Forelimb muscle (tissue), 1 donor: ENCODE measurements at regions not wholly inside any gene's neighbourhood (a gene's known extent, or its start where the extent isn't known, plus 50 kb on each side); places are given as distances from the start of the nearest gene placed in this dataset.
"Not testable (repeated sequence)": the region's sequence is repeated elsewhere in the genome, so short reads cannot be mapped to it uniquely, and the experiment has no call there.

ENCODE experiments used
- DNase-seq: peaks from one replicate; pipeline ENCODE4 v3.0.0-alpha.2; 2013; ENCODE audit warnings: low read depth

DNA sequence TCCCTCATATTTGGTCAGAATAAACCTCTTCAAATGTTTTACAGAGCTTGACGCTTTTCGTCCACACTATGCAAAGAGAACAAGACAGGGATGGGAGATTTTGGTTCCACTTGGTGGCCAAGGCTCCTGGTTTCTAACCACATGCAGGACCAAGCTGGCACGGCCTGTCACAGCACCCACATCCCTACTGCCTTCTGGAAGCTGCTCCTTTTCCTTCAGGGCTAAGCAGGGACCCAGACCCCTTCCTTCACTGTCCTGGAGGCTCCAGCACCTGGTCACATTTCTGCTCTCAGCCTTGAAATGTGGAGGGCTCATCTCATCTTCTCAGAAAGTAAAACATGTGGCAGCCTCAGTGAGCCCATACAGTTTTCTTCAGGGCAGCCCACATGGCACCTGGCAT lies 50.4 kb upstream of the ARHGEF7 start:
- DNase-seq, result no peak

DNA sequence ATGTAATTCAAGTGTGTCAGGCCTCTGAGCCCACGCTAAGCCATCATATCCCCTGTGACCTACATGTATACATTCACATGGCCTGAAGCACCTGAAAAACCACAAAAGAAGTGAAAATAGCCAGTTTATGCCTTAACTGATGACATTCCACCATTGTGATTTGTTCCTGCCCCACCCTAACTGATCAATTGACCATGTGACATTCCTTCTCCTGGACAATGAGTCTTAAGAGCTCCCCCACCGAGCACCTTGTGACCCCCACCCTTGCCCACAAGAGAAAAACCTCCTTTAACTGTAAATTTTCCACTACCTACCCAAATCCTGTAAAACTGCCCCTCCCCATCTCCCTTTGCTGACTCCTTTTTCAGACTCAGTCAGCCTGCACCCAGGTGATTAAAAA lies 52.1 kb upstream of the ARHGEF7 start:
- DNase-seq, result no peak

DNA sequence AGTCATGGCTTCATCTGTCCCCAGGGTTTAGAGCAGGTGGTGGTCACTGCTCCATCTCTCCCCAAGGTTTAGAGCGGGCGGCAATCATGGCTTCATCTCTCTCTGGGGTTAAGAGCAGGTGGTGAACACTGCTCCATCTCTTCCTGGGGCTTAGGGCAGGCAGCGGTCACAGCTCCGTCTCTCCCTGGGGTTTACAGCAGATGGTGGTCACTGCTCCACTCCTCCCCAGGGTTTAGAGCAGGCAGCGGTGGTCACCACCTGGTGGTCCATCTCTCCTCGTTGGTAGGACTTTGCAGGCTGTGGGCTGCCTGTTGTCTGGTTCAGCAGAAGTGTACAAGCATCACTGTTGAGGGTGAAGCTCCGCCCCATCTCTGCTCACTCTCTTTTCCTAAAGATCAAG lies 52.8 kb upstream of the ARHGEF7 start:
- DNase-seq, result no peak

DNA sequence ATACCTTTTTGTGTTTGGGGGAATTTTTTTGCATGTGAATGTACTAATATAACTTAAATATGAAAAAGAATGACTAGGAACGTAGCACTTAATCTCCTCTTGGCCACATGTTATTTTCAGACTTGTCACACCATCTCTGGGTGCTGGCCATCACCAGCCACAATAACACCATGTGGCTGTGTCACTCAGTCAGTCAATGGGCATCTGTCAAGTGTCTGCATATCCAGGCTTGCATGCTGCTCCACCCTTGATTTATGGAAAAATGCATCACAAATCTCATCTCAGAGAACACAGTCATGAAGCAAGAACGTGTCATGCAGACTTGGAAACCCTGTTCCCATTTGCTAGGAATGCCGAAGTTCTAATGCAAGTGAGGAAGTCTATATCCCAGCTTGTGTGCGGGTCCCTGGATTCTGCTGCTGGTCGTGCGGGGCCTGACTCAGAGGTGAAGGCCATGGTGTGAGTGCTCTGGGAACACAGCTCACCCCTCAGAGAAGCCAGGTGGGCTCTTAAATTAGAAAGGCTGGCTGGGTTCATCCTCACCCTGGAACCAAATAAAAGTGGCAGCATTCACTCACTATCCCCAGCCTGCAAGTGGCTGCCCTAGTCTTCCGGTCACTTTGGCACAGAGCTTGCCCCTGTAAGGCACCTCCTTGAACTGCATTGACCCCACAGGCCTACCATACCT lies 53.6 kb upstream of the ARHGEF7 start:
- no peak for DNase-seq

DNA sequence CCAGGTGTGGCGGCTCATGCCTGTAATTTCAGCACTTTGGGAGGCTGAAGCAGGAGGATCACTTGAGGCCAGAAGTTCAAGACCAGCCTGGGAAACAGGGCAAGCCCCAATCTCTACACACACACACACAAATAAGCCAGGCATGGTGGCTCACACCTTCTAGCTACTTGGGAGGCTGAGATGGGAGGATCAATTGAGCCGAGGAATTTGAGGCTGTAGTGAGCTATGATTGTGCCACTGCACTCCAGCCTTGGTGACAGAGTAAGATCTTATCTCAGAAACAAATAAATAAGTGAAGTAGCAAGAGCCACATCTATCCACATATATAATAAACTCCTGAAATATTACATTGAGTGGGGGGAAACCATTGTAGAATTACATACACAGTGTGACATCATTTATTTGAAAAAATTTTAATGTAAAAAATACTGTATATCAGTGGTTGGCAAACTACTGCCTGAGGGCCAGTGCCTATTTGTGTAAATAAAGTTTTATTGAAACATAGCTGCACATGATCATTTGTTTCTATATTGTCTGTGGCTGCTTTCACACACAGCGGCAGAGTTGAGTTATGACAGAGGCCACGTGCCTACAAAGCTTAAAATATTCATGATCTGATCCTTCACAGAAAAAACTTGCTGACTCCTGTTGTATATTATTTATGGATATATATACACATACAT lies 54.7 kb upstream of the ARHGEF7 start:
- DNase-seq, result no peak

DNA sequence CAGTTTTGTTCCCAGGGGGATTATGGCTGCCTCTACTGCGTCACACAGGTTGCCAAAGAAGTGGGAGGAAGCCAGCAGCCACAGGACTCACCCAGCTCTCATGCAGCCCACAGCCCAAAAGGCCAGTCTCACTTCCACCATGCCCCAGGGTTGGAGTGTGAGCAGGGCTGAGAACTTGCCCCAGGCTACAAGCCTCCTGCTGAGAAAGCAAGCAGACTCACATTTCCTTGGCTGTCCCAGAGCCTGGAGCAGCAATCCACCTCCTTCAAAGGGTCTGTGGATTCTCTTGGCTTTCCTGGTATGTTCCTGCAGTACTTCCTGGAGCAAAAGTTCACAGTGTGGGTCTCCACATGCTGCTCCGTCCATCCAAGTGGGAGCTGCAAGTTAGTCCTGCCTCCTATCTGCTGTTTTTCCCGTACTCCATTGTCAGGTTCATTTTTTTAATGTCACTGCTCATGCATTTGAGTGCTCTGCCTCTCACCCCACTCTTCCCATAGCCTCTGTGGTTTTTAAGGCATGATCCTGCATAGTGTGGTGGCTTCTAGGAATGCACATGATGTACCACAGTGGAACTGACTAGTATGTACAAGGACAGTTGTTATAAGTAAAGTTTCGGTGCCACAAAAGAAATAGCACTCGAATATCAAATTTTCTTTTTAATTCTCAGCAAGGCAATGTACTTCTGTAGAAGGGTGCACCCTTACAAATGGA lies 56.2 kb upstream of the ARHGEF7 start:
- DNase-seq, result no peak

DNA sequence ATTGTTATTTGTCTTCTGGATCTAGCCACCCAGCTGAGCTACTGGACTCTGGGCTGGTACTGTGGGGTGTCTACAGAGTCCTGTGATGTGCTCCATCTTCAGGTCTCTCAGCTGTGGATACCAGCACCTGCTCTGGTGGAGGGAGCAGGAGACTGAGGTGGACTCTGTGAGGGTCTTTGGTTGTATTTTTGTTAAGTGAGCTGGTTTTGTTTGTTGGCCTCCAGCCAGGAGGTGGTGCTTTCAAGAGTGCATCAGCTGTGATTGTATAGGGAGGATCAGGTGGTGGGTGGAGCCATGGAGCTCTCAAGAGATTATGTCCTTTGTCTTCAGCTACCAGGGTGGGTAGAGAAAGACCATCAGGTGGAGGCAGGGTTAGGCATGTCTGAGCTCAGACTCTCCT lies 56.8 kb upstream of the ARHGEF7 start:
- DNase-seq, result not testable (repeated sequence)

DNA sequence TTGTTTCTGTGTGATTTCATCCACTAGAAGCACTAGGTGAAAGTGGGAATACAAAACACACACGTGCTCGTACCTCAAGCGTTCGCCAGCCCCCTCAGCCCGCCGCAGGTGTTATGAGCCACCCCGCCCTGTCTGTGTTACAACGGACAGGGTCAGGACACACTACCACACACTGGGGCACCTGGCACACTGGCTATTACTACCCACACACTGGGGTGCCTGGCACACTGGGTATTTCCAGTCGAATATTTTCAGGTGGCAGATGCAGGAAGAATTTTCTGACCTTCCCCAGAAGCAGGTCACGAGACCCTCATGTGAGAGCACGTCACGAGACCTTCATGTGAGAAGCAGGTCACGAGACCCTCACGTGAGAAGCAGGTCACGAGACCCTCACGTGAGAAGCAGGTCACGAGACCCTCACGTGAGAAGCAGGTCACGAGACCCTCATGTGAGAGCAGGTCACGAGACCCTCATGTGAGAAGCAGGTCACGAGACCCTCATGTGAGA lies 63.3 kb upstream of the ARHGEF7 start:
- not testable (repeated sequence) for DNase-seq

DNA sequence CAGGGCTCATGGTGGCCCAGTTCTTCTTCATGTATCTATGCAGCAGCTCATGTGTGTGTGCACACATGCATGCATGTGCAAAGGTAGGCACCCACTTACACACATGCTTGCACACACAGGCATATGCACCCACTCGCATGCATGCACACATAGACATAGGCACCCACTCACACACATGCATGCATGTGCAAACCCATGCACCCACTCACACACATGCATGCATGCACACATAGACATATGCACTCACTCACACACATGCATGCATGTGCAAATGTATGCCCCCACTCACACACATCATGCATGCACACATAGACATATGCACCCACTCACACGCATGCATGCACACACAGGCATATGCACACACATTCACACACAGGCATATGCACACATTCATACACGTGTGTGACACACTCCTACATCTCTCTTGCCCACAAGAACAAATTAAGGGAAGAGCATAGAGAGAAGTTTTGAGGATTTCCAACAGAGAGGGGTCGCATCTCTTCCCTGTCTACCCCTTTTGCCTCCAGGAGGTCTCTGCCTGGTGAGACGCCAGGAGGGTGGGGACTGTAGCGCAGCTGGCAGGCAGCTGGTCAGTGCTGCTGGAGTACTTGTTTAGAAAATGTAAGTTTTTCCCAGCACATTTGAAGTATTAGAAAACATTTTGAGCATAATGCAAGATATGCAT lies 63.9 kb upstream of the ARHGEF7 start:
- no peak for DNase-seq

DNA sequence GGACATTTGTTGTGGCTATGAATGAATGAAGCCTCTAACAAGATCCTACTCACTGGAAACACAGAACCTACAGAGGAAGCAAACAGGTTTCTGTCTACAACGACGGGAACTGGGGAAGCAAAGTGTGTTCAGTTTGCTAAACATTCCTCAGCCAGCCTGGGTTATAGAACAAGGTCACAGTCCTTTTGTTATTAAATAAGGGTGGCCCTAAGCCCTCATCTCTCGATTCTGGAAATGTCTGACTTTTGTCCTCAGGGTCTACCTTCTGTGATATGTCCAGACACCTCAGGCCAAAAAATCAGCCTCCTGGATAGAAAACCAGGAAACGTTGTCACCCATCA lies 64.6 kb upstream of the ARHGEF7 start:
- DNase-seq, result no peak

DNA sequence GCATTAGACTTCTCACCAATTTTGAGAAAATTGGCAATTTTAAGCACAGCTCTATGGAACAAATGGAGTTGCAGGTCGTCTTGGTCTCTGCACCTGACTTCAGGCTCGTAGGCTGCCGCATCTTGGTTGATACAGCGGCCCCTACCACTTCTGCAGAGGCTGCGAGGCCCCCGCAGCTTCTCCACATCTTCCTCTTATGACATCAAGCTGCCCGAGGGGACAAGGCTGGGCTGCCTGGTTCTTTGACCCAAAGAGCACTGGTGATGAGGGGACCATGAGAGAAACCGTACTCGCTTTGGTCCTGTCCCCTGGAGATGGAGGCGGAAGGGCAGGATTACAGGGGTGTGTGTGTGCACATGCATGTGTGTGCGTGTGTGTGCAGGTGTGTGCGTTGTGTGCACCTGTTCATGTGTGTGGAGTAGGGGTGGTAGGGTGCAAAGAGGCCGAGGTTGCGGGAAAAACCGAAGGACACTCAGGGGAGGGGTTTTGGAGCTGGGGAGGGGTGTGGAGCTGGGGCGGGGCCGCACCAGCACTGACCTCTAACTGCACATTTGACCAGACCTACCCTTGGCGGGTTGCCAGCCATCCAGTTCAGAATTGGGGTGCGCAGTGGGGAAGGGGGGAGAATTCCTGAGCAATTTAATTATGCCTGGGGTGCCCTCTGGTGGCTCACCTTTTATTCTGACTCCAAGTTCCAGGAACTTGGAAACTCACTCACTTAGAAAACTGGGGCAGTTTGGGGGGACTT lies 65.1 kb upstream of the ARHGEF7 start:
- DNase-seq, result no peak

DNA sequence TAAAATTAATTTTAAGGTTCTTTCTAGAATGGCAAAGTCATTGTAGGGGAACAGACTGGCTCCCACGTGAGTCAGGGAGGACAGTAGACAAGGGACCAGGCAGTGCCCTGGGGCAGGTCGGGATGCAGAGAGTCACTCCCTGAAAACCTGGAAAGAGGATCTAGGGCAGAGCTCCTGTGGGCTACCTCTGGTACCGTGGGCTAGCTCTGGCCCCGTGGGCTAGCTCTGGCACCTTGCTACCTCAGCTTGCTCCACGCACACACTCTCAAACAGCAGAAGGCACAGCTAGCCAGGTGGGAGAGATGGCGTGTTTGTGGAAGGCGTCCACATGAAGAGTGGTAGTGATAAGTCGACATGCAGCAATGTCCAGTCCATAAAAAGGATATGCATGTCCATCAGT lies 66.7 kb upstream of the ARHGEF7 start:
- no peak for DNase-seq

DNA sequence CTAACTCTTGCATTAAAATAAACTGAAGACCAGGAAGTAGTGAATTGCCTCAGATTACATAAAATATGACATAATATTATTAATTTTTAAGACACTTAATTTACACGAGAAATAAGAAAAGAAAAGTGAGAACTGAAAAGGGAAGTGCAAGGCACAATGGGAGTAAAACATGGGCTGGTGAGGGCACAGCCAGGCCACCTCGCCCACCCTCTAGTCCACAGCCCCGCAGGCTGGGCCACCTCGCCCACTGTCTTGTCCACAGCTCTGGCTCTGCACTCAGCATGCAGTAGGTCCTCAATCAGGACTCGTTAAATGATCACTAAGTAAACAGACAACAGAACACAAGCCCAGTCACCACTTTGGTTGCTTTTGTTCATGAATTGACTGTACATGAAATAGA lies 67.8 kb upstream of the ARHGEF7 start:
- DNase-seq, result no peak

DNA sequence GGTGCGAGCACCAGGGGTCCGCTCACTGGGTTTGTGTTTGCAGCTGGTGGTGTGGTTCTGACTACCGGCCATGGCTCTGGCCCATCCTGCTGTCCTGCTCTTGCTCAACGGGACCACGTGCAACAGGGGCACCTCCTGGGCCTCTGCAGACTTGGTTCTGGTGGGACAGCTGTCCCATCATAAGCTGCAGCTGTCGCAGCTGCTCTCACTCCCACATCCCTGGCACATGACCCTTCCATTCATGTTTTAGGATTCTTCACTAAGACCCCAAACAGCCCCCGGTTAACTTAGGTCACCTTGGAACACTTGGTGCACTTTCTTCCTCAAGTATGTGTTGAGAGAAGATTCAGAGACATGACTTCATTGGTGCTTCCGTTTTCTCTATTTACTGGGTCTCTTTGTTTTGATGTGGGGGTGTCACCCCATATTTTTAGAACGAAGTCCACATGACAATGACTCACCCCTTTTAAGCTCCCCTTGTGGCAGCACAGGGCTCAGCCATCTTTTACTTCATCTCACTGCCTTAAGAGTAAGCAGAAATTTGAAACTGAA lies 68.4 kb upstream of the ARHGEF7 start:
- DNase-seq, result no peak

DNA sequence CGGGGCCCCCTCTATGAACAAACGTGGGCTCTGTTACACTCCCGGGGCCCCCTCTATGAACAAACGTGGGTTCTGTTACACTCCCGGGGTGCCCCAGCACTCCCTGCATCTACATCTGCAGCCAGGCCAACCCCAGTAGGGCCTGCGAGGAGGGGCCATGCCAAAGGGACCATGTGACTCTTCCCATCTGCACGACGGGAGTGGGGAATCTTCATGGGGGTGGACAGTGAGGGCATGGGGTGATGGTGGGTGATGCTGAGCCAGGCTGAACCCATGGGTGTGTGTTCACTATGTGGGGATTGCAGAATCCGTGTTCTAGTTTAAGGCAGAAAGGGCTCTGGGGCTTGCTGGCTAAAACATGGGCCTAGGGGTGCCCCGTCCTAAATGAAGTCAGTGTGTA lies 69.9 kb upstream of the ARHGEF7 start:
- no peak for DNase-seq

DNA sequence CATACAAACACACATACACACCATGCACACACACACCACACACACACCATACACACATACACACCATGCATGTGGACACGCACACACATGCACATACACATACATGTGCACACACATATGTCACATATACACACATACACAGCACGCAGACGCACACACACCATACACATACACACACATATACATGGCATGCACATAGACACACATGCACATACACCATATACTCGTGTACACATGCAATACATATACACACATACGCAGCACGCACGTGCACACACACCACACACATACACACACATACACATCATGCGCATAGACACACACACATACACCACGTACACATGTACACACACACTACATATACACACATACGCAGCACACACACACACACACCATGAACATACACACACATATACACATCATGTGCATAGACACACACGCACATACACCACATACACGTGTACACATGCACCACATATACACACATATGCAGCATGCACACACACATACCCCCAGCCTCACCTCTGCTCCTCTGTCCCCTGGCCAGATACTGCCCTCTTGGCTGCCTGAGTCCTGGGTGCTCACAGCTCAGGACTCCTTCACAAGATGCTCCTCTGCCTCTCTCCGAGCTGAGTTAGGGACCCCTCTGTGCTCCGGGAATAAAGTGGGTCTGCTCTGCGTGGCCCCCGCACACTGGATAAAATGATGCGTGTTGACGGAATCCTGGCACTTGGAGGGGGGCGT lies 70.9 kb upstream of the ARHGEF7 start:
- DNase-seq, result no peak

DNA sequence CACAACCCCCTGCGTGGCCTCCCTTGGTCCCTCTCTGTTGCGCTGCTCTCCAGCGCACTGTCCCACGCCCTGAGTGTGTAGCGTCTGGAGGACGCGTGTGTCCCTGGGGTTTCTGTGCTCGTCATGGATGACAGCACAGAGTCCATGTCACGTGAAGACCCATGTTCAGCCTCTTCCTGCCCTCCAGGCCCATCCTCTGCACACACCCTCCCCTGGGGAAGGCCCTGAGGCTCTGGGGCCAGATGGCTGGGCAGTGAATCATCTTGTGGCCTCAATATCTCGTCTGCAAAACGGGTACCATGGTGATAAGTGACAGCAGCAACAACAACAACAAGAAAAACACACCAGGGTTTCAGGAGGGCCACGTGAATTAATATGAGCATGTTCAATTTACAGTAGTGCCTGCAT lies 71.5 kb upstream of the ARHGEF7 start:
- DNase-seq, result no peak

DNA sequence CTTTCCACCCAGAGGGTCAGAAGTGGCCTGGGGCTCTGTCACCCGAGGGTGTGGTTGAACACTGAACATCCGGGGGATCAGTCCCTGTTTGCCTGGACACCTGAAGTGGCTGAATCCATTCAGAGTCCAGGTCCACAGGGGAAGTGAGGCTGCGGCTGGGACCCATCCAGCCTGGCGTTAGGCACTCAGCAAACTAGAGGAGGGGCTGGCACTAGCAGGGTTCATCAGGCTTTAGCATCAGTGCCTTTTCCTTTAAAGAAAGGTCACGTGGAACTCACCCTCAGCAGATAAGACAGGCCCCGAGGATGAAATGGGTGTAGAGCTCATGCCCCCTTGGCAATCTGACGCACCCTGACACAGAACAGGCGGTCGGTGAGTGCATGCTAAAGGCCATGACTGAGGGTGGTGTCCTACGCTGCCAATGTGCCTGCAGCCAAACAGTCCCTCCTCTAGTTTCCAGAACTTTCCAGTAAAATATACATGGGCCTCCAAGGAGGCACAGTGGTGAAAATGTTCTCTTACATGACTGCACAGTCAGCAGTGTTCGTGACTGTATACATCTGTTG lies 72.4 kb upstream of the ARHGEF7 start:
- no peak for DNase-seq

DNA sequence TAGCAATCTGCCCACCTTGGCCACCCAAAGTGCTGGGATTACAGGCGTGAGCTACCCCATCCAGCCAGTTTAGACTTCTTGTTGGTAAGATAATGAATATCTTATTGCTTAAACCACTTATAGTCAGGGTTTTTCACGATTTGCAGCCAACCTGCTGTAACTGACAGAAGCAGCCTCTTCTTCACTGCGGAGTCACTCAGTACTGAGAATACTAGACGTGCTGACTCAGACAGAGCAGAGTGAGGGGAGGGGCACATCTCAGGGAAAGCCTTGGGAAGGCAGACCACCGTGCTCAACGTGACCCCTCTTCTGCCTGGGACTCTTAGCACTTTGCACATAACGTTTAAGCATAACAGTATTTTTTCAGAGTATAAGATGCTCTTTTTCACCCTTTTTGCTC lies 74.3 kb upstream of the ARHGEF7 start:
- DNase-seq, result no peak

DNA sequence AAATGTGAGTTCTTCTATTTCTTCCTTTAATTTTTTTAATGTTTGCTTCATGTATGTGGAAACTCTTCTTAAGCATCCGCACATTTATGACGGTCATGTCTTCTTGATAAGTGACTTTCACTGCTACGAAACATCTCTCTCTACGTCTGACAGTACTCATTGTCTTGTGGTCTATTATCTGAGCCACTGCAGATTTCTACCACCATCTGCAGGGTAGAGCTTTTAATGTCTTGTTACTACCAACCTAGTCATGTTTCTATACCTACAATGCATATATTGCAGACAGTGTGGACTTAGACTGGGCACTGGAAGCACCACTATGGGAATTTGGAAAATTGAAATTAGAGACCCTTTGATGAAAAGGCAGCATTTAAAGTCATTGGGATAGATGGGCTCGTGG lies 75.4 kb upstream of the ARHGEF7 start:
- DNase-seq, result no peak
